Adrenal gland (tissue), 9 donors: ENCODE measurements at regions not wholly inside any gene's neighbourhood (a gene's known extent, or its start where the extent isn't known, plus 50 kb on each side); places are given as distances from the start of the nearest gene placed in this dataset.

Experiments used
- DNase-seq, 7 donors: peaks; one replicate each; pipeline ENCODE4 v3.0.0-alpha.2; 2019 to 2020
- H3K27ac ChIP-seq, 5 donors: fragments of 200-600 bp; sonication (generic) in 4 of 5; 1 replicate in 3 of 5; 2 replicates in 2 of 5; pipeline versions ENCODE4 v1.5.1 to v1.8.0; 2016 to 2020; ENCODE audit warnings: mild to moderate bottlenecking in 1 of 5
- H3K27me3 ChIP-seq: fragments of 200-600 bp; 2 replicates; pipeline ENCODE4 v1.8.0; 2021
- H3K36me3 ChIP-seq, 2 donors: fragments of 200-600 bp; replicated peaks in 1 of 2; 1 replicate in 1 of 2; 2 replicates in 1 of 2; pipeline versions ENCODE4 v1.5.1 to v1.8.0; 2018 to 2022
- H3K4me1 ChIP-seq, 2 donors: fragments of 200-600 bp; replicated peaks in 1 of 2; 1 replicate in 1 of 2; 2 replicates in 1 of 2; pipeline versions ENCODE4 v1.5.1 to v1.8.0; 2018 to 2021
- H3K4me3 ChIP-seq, 4 donors: fragments of 200-600 bp; sonication (generic) in 3 of 4; one replicate each; pipeline ENCODE4 v1.5.1; 2016 to 2018
- H3K9me3 ChIP-seq, 3 donors: fragments of 200-600 bp; sonication (generic) in 1 of 3; replicated peaks in 1 of 3; 1 replicate in 2 of 3; 2 replicates in 1 of 3; pipeline versions ENCODE4 v1.5.1 to v1.8.0; 2016 to 2021
- CTCF ChIP-seq, 6 experiments: fragments of 450-650 bp in 4 of 6; fragments of 200-600 bp in 2 of 6; sonication (generic) in 1 of 6; IDR thresholded peaks; 1 replicate in 5 of 6; 2 replicates in 1 of 6; pipeline versions ENCODE4 v1.5.1 to v1.8.0; 2016 to 2021; ENCODE audit warnings: antibody characterized with exemption in 6 of 6, mild to moderate bottlenecking in 2 of 6, moderate library complexity in 1 of 6
- POLR2A ChIP-seq, 2 donors: fragments of 450-650 bp; IDR thresholded peaks; one replicate each; pipeline ENCODE4 v1.6.1; 2017; ENCODE audit warnings: antibody characterized with exemption in 2 of 2, mild to moderate bottlenecking in 2 of 2, moderate library complexity in 1 of 2
- WGBS, 4 donors: extraction: QIAGEN DNeasy Blood & Tissue Kit in 2 of 4; methylation state at CpG; one replicate each; pipeline versions ENCODE4 v1.1.5 to v1.1.7; 2013 to 2017; 5-methylcytosine and 5-hydroxymethylcytosine counted together
- intact Hi-C, 2 donors: fragments of 100-400 bp; cut with DNase I; formaldehyde crosslinking; loops; one replicate each; pipeline versions ENCODE4 v1.14.1 to v1.15.0; 2022 to 2023
- donor health status: healthy with polysubstance abuse.
- donor health status: Bipolar disorder and iron deficiency.
- donor health status: DM: yes; HTN: yes; CAD: no.
- donor health status: DM: no; HTN: no; CAD: no.
- donor health status: DM: no; HTN: no; CAD: no.

- TF ChIP-seq CTCF (IDR thresholded peaks at IDR 0.05) (no peak), POLR2A (IDR thresholded peaks at IDR 0.05) (no peak)
- DNase-seq, result peak in 1 of 7 donors; percentile 24
- H3K4me3 ChIP-seq, result no peak overlapping the region
- H3K4me1 ChIP-seq, result no peaks in the 10 kb centered on the region
- intact Hi-C loops, result no loop called here
- 83 to 93% (median 85%) methylated on average over 3 of the region's 3 CpGs for WGBS, 4 donors
- no peaks in the 10 kb centered on the region for H3K36me3 ChIP-seq
- H3K27me3 ChIP-seq, result no peaks in the 10 kb centered on the region
- no peaks in the 10 kb centered on the region for H3K9me3 ChIP-seq
- no peak overlapping the region for H3K27ac ChIP-seq
These were observed 77.8 kb downstream of the TEX29 start for GRCh38 chr13:111398196-111398595.

- Histone ChIP-seq H3K27ac (no peak overlapping the region), H3K4me3 (no peak overlapping the region), H3K9me3 (no peaks in the 10 kb centered on the region), H3K4me1 (no peaks in the 10 kb centered on the region), H3K27me3 (no peaks in the 10 kb centered on the region), H3K36me3 (no peaks in the 10 kb centered on the region)
- WGBS, 4 donors, result 75 to 85% (median 80%) methylated on average over 18 of the region's 18 CpGs
- TF ChIP-seq CTCF (IDR thresholded peaks at IDR 0.05) (no peak), POLR2A (IDR thresholded peaks at IDR 0.05) (no peak)
- DNase-seq, result peak in 1 of 7 donors; percentile 27
- intact Hi-C loops, result no loop called here
These were observed 78.4 kb downstream of the TEX29 start for GRCh38 chr13:111398715-111399299.

GRCh38 chr13:111399334-111399733, 78.9 kb downstream of the TEX29 start:
- no peak overlapping the region for H3K27ac ChIP-seq
- 64 to 80% (median 74%) methylated on average over 9 to 11 of the region's 11 CpGs for WGBS, 4 donors
- no peaks in the 10 kb centered on the region for H3K27me3 ChIP-seq
- no peaks in the 10 kb centered on the region for H3K4me1 ChIP-seq
- intact Hi-C loops, result no loop called here
- H3K9me3 ChIP-seq, result no peaks in the 10 kb centered on the region
- no peak overlapping the region for H3K4me3 ChIP-seq
- H3K36me3 ChIP-seq, result no peaks in the 10 kb centered on the region
- DNase-seq, result peak in 2 of 7 donors; percentile 2 to 5
- TF ChIP-seq CTCF (IDR thresholded peaks at IDR 0.05) (no peak), POLR2A (IDR thresholded peaks at IDR 0.05) (no peak)

GRCh38 chr13:111399776-111400538, 79.5 kb downstream of the TEX29 start:
- WGBS, 4 donors, result 73 to 85% (median 81%) methylated on average over 13 to 18 of the region's 18 CpGs
- no peaks in the 10 kb centered on the region for H3K9me3 ChIP-seq
- H3K27me3 ChIP-seq, result no peaks in the 10 kb centered on the region
- no peak overlapping the region for H3K27ac ChIP-seq
- no peak for TF ChIP-seq CTCF (IDR thresholded peaks at IDR 0.05)
- TF ChIP-seq POLR2A (IDR thresholded peaks at IDR 0.05), result no peak
- H3K4me1 ChIP-seq, result no peaks in the 10 kb centered on the region
- peak in 1 of 7 donors; percentile 21 for DNase-seq
- intact Hi-C loops, result no loop called here
- no peak overlapping the region for H3K4me3 ChIP-seq
- H3K36me3 ChIP-seq, result no peaks in the 10 kb centered on the region
